DOHH2 (cell line): ENCODE measurements at regions not wholly inside any gene's neighbourhood (a gene's known extent, or its start where the extent isn't known, plus 50 kb on each side); places are given as distances from the start of the nearest gene placed in this dataset.

Source experiments
- H3F3A ChIP-seq: fragments of 200-600 bp; sonication (generic), shearing (Covaris generic); 2 replicates; pipeline ENCODE4 v1.6.0; 2016; ENCODE audit warnings: antibody characterized with exemption, mild to moderate bottlenecking; ENCODE audit not compliant: control insufficient read depth, insufficient read depth
- H3K27ac ChIP-seq: fragments of 200-600 bp; sonication (generic); 2 replicates; pipeline ENCODE4 v1.5.1; 2014; ENCODE audit warnings: low read depth, mild to moderate bottlenecking, low read length, moderate library complexity
- H3K27me3 ChIP-seq: fragments of 200-600 bp; sonication (generic); 2 replicates; pipeline ENCODE4 v1.6.1; 2014; ENCODE audit warnings: mild to moderate bottlenecking, low read length, mixed read lengths; ENCODE audit not compliant: control insufficient read depth
- H3K36me3 ChIP-seq: fragments of 200-600 bp; sonication (generic); 2 replicates; pipeline ENCODE4 v1.6.1; 2014; ENCODE audit warnings: mild to moderate bottlenecking, low read length, moderate library complexity, mixed read lengths; ENCODE audit not compliant: control insufficient read depth
- H3K4me1 ChIP-seq: fragments of 200-600 bp; sonication (generic); 2 replicates; pipeline ENCODE4 v1.6.1; 2014; ENCODE audit warnings: mild to moderate bottlenecking, low read length, mixed read lengths; ENCODE audit not compliant: control insufficient read depth
- H3K4me2 ChIP-seq: fragments of 200-600 bp; sonication (generic); 2 replicates; pipeline ENCODE4 v1.6.0; 2014; ENCODE audit warnings: mild to moderate bottlenecking, low read length, moderate library complexity
- H3K4me3 ChIP-seq: fragments of 200-600 bp; sonication (generic); 2 replicates; pipeline ENCODE4 v1.5.1; 2014; ENCODE audit warnings: mild to moderate bottlenecking, low read length, mixed read lengths
- H3K79me2 ChIP-seq: fragments of 200-600 bp; sonication (generic); 2 replicates; pipeline ENCODE4 v1.6.1; 2014; ENCODE audit warnings: mild to moderate bottlenecking, low read length, mixed read lengths; ENCODE audit not compliant: control insufficient read depth
- H3K9me2 ChIP-seq: fragments of 200-600 bp; sonication (generic); replicated peaks from 2 replicates; pipeline ENCODE4 v1.6.1; 2014; ENCODE audit warnings: mild to moderate bottlenecking, low read length, mixed read lengths; ENCODE audit not compliant: control insufficient read depth
- H3K9me3 ChIP-seq: fragments of 200-600 bp; sonication (generic); 2 replicates; pipeline ENCODE4 v1.6.1; 2014; ENCODE audit warnings: antibody characterized with exemption, low read length, mixed read lengths; ENCODE audit not compliant: control insufficient read depth, insufficient read depth
- H4K20me1 ChIP-seq: fragments of 200-600 bp; sonication (generic); 2 replicates; pipeline ENCODE4 v1.6.0; 2014; ENCODE audit warnings: low read depth, mild to moderate bottlenecking, antibody characterized with exemption, low read length, moderate library complexity; ENCODE audit not compliant: control insufficient read depth, insufficient read depth
- CTCF ChIP-seq: fragments of 200-600 bp; sonication (generic); IDR thresholded peaks from one replicate; pipeline ENCODE4 v1.5.1; 2014; ENCODE audit warnings: antibody characterized with exemption, mild to moderate bottlenecking, low read depth, low read length; ENCODE audit not compliant: poor library complexity, severe bottlenecking
- EZH2phosphoT487 ChIP-seq: fragments of 200-600 bp; sonication (generic); IDR thresholded peaks from 2 replicates; pipeline ENCODE4 v1.6.1; 2017; ENCODE audit warnings: borderline replicate concordance, mild to moderate bottlenecking, antibody characterized with exemption, low read length, moderate library complexity, mixed read lengths

GRCh38 chr1:218643281-218643680 is 298.1 kb downstream of the TGFB2 start:
- Histone ChIP-seq H3F3A (no peaks in the 10 kb centered on the region), H3K9me3 (no peaks in the 10 kb centered on the region), H3K79me2 (no peaks in the 10 kb centered on the region), H4K20me1 (no peaks in the 10 kb centered on the region), H3K4me3 (no peak overlapping the region), H3K4me1 (no peaks in the 10 kb centered on the region), H3K36me3 (no peaks in the 10 kb centered on the region), H3K27ac (no peak overlapping the region), H3K4me2 (no peak overlapping the region), H3K27me3 (no peaks in the 10 kb centered on the region), H3K9me2 (no peaks in the 10 kb centered on the region)
- TF ChIP-seq EZH2phosphoT487 (no peak), CTCF (no peak)

- Histone ChIP-seq H3K36me3 (no peaks in the 10 kb centered on the region), H3K27me3 (no peaks in the 10 kb centered on the region), H3K4me2 (no peak overlapping the region), H3F3A (no peaks in the 10 kb centered on the region), H3K79me2 (no peaks in the 10 kb centered on the region), H3K9me2 (no peaks in the 10 kb centered on the region), H4K20me1 (no peaks in the 10 kb centered on the region), H3K27ac (no peak overlapping the region), H3K4me3 (no peak overlapping the region), H3K9me3 (no peaks in the 10 kb centered on the region), H3K4me1 (no peaks in the 10 kb centered on the region)
- TF ChIP-seq EZH2phosphoT487, result no peak
- no peak for TF ChIP-seq CTCF
Measured at GRCh38 chr1:218643926-218644325, 298.8 kb downstream of the TGFB2 start.

GRCh38 chr1:218646288-218646687 is 301.2 kb downstream of the TGFB2 start:
- H3K4me1 ChIP-seq, result no peaks in the 10 kb centered on the region
- H3K79me2 ChIP-seq, result no peaks in the 10 kb centered on the region
- no peaks in the 10 kb centered on the region for H4K20me1 ChIP-seq
- no peak overlapping the region for H3K4me3 ChIP-seq
- H3K36me3 ChIP-seq, result no peaks in the 10 kb centered on the region
- no peaks in the 10 kb centered on the region for H3F3A ChIP-seq
- TF ChIP-seq CTCF, result no peak
- TF ChIP-seq EZH2phosphoT487, result no peak
- no peak overlapping the region for H3K27ac ChIP-seq
- no peaks in the 10 kb centered on the region for H3K9me3 ChIP-seq
- no peak overlapping the region for H3K4me2 ChIP-seq
- no peaks in the 10 kb centered on the region for H3K9me2 ChIP-seq
- H3K27me3 ChIP-seq, result no peaks in the 10 kb centered on the region
